HG03457 (cell line): ENCODE measurements at regions not wholly inside any gene's neighbourhood (a gene's known extent, or its start where the extent isn't known, plus 50 kb on each side); places are given as distances from the start of the nearest gene placed in this dataset.

ENCODE experiments used
- ATAC-seq: cut with Tn5 transposase; IDR thresholded peaks from one replicate; pipeline ENCODE4 v1.9.1; 2021; ENCODE audit warnings: moderate number of reproducible peaks; ENCODE audit not compliant: unreplicated experiment

DNA sequence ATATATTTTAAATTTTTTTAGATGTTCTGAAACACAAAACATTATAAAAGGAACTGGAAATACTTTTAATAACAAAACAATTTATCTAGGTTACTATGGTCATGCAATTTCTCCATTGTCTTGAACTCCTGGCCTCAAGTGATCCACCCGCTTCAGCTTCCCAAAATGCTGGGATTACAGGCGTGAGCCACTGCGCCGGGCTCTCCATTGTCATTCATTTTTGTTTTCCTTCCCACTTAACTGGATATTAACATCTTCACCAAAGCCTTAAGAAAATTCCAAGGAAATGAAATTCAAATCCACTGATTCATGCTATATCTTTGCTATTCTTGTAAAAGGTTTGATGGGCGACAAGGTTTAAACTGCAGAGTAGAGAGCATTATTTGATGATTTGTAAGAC, 279.5 kb upstream of the PKN2 start:
- no peak for ATAC-seq

DNA sequence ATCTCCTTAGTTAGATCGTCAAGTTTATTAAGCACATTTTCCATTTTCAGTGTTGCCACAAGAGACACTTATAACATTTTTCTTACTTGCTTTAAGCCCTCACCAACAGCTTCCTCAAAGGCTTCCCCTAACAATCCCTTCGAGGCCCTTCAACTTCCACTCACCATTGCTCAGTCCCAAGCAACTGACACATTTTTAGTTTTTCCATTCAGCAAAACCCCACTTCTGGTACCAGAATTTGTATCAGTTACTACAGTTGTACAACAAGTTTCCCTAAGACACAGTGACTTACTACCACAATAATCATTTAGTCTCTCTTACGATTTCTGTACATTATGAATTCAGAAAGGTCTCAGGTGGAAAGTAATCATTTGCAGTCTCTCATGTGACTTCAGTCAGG, 276.8 kb upstream of the PKN2 start:
- no peak for ATAC-seq

DNA sequence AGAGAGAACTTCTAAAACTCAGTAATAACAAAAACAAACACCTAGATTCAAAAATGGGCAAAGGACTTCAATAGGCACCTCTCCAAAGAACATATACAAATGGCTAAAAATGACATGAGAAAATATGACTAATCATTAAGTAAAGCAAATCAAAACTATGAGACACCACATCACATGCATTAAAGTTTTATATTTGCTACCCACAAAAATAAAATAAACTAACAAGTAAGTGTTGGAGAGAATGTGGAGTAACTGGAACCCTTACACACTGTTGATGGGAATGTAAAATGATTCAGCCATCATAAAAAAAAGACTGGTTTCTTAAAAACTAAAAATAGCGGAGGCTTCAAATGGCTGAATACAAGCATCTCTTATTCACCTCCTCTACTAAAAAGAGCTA, 262.1 kb upstream of the PKN2 start:
- no peak for ATAC-seq

DNA sequence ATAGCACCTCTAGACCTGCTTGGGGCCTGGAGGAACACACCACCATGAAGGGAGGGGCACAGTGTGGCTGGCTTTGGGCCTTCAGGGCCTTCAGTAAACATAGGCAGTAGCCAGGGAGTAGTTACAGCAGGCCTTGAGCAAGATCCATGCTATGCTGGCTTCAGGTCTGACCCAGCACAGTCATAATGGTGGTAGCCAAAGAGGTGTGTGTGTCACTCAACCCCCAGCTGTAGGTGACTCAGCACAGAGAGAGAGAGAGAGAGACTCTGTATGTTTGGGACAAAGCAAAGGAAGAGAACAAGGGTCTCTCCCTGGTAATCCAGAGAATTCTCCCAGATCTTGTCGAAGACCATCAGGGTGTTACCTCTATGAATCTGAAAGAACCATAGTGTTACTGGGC, 250.5 kb upstream of the PKN2 start:
- no peak for ATAC-seq

DNA sequence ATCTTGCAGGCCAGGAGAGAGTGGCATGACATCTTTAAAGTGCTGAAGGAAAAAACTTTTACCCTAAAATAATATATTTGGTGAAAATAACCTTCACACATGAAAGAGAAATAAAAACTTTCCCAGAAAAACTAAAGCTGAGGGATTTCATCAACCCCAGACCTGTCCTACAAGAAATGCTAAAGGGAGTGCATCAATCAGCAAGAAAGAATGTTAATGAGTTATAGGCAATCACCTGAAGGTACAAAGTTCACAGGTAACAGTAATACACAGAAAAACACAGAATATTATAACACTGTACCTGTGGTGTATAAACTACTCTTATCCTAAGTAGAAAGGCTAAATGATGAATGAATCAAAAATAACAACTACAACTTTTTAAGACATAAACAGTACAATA, 249.2 kb upstream of the PKN2 start:
- no peak for ATAC-seq

DNA sequence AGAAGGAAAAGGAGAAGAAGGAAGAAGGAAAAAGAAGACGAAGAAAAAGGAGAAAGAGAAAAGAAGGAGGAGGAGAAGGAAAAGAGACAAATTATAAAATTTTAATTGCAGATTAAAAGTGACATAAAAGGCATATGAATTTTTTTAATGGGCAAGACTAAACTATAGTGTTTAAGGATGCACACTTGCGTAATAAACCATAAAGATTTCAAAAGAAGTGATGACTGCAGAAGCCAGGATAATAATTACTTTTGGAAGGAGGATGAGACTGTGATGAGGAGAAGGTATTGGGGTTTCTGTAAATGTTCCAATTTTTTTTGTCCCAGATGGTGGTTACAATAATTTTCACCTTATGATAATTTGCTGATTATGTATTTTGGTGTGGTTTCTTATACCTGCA, 243.1 kb upstream of the PKN2 start:
- ATAC-seq: no peak

DNA sequence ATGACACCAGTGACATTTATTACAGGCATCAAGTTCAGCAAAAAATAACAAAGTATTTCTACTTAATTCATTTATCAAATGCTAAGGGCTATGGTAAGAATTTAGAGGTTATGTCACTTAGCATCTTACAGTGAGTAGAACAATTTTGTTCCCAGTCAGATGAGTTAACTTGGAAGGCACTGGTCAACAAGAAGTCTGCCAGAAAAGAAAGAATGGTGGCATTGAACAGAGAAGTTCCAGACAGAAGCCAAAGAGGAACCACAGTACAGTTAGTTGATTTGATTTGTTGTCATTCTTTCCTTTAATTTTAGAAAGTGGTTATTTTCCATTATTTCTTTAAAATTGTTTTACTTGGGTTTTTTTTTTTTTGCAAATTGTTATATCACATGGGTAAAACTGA, 232.2 kb upstream of the PKN2 start:
- no peak for ATAC-seq

DNA sequence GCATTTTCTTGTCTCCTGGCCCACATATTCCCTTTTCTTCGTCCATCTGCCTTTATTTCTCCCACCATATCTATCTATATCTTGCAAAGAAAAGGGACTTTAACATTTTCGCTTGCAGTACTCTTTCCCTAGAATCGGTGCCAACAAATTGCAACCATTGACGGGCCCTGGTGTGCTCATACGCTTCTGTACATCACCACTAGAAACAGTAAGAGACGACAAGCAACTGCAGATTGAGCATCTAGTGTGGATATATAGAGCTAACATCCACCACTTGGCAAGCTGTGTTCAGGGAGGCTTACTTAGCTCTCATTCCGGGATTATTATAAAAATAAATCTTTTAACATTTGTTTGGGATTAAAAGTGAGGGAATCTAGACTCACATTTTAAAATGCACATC, 230.8 kb upstream of the PKN2 start:
- ATAC-seq: no peak

DNA sequence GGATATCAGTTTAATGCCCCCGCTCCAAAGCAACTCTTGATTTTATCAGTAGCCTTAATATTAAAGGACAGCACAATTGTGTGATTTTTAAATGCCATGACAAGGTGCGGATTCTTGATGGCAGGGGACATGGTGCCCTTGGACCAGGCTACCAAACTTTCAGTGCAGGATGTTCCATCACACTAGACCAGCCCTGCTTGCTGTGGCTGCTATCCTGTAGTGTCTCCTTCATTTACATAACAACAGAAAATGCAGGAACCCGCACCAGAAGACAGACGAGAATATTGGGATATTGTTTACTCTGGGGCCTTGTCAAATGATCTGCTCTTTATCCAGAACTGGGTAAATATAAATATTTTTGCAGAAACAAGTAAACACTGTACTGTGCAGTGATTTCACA, 229.3 kb upstream of the PKN2 start:
- no peak for ATAC-seq

DNA sequence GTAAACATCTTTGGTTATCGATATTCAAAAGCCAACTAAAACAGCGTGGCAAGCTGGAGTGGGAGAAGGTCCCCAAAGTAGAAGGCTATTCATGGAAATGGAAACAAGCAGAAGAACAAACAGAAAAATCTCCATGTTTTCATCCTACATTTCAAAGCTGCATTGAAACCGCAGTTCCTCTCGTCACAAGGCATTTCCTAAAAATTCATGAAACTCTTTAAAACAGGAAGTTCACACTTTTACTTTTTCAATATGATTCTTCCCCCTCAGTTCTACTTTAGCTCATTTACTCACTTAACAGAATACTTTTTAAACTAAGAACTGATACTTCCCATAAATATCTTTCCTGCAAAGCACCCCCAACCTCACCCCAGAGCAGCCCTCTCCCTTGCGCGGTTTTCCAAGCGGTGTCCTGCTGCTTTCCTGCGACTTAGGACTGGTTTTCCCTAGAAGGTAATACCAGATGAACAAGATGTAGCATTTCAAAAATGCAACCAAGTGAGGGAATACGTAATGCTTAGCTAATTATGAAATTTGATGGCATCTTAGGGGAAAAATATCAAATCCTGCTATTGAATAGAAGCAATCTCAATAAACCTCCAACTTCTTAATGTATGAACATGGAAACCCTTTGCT, 228.3 kb upstream of the PKN2 start:
- no peak for ATAC-seq

DNA sequence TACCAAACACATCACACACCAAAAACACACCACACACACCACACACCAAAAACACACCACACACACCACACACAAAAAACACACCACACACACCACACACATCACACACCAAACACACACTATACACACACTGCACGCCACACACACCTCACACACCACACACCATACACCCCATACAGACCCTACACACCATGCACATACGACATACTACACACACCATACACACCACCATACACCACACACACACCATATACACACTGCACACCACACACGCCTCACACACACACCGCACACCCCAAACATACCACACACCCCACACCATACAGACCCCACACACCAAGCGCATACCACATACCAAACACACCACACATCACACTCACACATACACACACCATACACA, 226.9 kb upstream of the PKN2 start:
- no peak for ATAC-seq

DNA sequence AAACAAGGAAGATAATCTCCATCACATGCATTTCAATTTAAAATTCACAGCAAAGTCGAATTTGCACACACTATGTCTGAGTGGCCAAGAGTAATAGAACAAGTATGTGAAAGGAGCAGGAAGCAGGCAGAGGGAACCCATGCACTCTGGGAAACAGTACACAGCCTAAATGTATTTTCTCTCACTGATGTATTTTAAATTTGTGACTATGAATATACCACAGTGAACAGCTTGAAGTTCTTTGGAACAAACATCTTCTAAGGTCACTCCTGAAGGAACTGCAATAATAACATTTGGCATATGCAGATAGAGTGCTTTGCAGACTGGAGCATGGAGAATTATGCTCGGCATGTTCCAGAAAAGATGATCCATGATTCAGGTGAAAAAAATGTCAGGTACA, 223.1 kb upstream of the PKN2 start:
- ATAC-seq: no peak

DNA sequence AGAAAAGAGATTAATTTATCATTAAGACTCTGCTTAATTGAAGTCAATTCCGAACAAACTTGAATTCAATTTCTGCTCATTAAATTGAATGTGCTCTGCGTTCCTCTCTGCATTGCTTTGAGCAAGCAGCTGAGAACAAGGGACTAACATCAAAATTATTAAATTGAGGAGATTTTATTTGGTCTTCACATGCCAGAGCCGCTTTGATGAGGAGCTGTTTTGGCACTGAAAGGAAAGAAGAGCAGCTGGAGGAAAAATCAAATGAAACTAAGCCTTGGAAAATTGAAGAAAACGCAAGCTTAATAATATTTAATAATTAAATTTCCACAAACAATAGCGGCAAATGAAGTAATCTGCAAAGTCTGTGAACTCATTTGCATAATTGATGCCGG, 222.0 kb upstream of the PKN2 start:
- no peak for ATAC-seq

DNA sequence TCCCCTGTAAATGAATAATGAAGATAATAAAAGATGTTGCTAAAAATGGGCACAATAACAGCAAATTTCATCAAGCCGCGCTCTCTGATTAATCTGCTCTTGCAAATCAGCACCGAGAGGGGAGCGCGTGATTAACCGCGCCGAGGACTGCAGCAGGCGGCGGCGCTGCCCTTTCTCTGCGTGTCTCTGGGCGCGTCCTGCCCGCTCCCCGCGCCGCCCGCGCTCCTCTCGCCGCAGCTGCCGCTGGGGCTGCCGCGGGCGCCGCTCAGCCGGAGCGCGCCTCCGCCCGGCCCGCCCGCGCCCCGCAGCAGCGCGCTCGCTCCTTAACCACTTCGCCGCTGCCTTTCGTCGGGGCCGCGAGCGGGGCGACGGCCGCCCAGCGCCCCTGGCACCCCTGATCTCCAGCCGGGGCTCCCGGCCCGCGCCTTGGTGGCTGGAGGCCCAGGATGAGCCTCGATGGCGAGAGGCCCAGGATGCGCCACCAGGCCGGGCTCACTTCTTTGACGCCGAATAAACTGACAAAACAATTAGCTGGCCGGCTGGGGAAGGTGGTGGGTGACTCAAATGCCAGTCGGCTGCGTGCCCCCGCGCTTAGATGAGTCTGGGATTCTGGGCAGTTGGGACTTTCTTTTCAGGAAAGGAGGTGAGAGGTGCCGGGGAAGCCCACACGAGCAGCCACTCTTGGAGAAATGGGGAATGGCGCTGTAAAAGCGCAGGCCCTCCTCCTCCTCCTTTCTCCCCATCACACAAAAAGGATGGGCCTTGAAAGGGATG, 221.4 kb upstream of the PKN2 start:
- ATAC-seq: no peak

DNA sequence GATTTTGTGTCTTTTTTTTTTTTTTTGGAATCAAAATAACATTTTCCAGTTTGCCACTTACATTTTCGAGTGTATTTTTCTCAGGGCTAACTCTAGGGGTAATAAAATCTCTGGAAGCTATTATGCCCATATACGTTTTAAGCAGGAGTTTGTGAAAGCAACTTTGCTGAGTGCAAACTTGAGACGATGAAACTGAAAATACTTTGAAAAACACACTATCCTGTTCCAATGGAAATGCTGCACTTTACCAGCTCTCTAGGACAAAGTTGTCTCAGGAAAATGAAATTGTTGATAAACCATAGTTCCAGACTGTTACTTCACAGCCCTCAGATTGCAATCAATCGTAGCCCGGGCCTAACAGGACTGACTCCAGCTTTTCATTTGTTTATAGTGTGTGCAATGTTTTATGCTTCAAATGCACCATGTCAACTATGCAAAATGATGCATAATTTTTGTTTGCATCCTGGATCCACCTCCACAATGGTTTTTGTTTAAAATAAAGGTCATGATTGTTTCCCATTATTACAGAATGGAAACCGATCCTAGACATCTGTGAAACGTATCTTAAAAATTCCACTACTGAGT, 220.6 kb upstream of the PKN2 start:
- no peak for ATAC-seq

DNA sequence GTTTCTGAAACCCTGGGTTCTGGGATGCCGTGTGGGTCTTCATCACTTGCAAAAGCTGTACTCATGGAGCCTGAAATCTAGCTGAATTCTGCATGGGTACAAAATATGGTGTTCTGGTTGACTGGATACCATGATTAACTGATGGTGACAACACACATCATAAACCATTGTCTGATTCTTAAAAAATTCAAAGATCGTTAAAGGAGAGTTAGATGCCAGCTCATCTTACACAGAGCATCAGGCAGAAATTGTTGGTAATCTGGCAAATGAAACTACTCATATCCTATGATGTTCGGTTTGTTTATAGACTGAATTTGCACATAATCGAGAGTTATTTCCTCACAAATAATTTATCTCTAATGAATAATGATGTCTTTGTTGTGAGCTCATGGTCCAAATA, 218.1 kb upstream of the PKN2 start:
- ATAC-seq: no peak

DNA sequence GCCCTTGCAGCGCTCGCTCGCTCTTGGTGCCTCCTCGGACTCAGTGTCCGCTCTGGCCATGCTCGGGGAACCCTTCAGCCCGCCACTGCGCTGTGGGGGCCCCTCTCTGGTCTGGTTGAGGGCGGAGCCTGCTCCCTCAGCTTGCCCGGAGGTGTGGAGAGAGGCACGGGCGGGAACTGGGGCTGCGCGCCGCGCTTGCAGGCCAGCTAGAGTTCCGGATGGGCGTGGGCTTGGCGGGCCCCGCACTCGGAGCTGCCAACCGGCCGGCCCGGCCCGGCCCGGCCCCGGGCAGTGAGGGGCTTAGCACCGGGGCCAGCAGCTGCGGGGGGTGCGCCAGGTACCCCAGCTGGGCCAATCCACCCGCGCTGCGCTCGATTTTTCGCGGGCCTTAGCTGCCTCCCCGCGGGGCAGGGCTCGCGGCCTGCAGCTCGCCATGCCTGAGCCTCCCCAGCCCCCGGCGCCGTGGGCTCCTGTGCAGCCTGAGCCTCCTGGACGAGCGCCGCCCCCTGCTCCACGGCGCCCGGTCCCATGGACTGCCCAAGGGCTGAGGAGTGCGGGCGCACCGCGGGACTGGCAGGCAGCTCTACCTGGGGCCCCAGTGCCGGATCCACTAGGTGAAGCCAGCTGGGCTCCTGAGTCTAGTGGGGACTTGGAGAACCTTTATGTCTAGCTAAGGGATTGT, 217.0 kb upstream of the PKN2 start:
- ATAC-seq: no peak

DNA sequence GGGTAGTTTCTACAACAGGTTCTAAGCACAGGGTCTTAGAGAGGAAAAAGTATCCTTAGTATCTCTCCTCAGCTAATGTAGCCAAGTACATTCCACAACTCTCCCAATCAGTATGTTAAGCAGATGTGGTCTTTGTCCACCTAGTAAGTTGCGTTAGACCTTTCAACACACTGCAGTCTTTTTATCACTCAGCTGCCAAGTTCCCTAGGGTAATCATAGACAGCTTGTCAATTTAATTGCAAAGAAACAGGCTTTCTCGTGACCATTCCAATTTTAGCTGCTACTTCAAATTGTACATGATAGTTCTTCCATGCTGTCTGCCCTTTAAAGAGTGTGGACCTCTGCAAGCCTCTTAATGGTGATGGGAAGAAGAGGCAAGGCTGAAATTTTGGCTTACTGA, 211.8 kb upstream of the PKN2 start:
- ATAC-seq: no peak

DNA sequence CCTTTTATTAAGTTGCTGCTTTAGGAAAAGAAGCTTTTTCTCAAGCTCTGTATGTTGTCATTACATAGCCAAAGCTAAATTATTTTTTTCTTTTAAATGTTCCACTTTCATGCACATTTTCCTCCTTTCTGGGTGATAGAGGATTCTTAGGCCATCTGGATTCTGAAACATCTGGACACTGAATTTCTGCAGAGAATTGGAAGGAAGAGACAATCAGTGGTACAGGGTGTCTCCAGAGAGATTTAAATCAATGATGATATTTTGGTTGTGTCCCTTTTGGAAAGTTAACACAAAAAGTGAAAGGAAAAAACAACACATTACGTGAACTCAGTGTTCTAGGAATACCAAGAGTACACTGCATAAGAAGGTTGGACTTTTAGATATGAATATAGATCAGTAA, 211.4 kb upstream of the PKN2 start:
- ATAC-seq: no peak

DNA sequence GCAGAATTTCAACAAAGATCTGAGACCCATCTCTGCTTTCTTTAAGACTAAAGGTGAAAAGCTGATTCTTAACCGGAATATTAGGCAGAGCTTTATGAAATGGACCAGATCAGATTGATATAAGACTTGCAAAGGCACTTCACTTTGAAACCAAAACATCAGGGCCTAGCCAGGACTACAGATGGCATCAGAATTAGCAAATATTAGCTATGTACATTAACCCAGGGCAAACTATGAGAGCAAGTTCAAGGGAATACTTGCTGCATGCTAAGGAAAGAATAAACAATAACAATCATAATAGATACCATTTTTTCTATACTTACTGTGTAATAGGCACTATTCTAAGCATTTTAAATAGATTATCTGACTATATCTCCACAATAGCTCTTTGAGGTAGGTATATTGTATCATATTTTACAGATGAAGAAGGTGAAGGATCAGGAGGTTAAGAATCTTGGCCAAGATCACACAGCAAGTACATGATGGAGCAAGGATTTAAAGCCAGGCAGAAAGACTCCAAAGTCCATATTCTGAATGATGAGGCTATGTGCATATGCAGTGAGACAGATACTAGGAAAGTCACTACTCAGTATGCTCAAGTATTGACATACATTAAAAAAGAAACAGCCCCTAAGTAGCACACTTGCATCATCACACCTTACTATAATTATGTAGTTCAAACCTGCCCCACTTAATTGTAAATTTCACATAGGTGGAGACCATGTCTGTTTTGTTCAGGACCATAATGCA, 209.3 kb upstream of the PKN2 start:
- no peak for ATAC-seq

DNA sequence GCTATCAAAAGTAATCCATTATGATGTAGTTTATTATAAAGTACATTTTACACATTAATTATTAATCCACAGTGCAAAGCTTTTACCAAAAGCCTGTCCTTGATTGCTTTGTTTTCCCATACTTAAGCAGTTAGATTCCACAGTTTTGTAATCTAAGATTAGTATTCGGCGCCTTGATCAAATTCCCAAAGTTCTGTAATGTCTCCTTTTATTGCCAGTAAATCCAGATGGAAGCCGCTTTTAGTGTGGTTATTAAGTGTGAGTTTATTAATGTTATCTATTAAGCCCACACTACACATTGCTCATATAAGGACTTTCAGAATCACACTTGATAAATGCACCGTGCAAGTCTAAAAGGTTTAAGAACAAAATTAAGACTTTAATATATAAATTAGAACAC, 199.2 kb upstream of the PKN2 start:
- ATAC-seq: no peak
